GM23338 (cell line): ENCODE measurements at regions not wholly inside any gene's neighbourhood (a gene's known extent, or its start where the extent isn't known, plus 50 kb on each side); places are given as distances from the start of the nearest gene placed in this dataset.

Experiments used
- CREB1 ChIP-seq: fragments of 250-450 bp; sonication (Bioruptor Pico); IDR thresholded peaks from 2 replicates; pipeline ENCODE4 v1.5.0; 2020; ENCODE audit warnings: low read depth, mild to moderate bottlenecking, moderate library complexity
- CTCF ChIP-seq, 2 experiments: fragments of 200-600 bp in 1 of 2; sonication (generic) in 1 of 2; conservative IDR thresholded peaks; 2 replicates each; pipeline versions ENCODE4 v1.5.1 to v1.6.1; 2016 to 2017; ENCODE audit warnings: antibody characterized with exemption in 2 of 2, low read depth in 2 of 2, mild to moderate bottlenecking in 2 of 2, moderate library complexity in 1 of 2
- EZH2 ChIP-seq: fragments of 200-600 bp; sonication (generic); IDR thresholded peaks from one replicate; pipeline ENCODE4 v1.8.0; 2017; ENCODE audit warnings: antibody characterized with exemption, mild to moderate bottlenecking, low read depth; ENCODE audit not compliant: unreplicated experiment
- EZH2phosphoT487 ChIP-seq: fragments of 200-600 bp; sonication (generic); IDR thresholded peaks from one replicate; pipeline ENCODE4 v1.8.1; 2018; ENCODE audit warnings: antibody characterized with exemption; ENCODE audit not compliant: unreplicated experiment
- JUNB ChIP-seq: IDR thresholded peaks from one replicate; pipeline ENCODE4 v1.6.1; 2016; ENCODE audit warnings: antibody characterized with exemption; ENCODE audit not compliant: unreplicated experiment
- NANOG ChIP-seq: IDR thresholded peaks from 2 replicates; pipeline ENCODE4 v1.6.1; 2016; ENCODE audit warnings: antibody characterized with exemption, borderline replicate concordance
- POLR2AphosphoS5 ChIP-seq: IDR thresholded peaks from 2 replicates; pipeline ENCODE4 v1.6.1; 2016; ENCODE audit warnings: antibody characterized with exemption, low read depth
- REST ChIP-seq: IDR thresholded peaks from one replicate; pipeline ENCODE4 v1.6.1; 2018; ENCODE audit warnings: antibody characterized with exemption; ENCODE audit not compliant: unreplicated experiment
- ZNF331 ChIP-seq: fragments of 250-450 bp; sonication (Bioruptor Pico); IDR thresholded peaks from 2 replicates; pipeline ENCODE4 v1.5.0; 2020; ENCODE audit warnings: low read depth, mild to moderate bottlenecking, moderate library complexity
- ZNF462 ChIP-seq: fragments of 250-450 bp; sonication (Bioruptor Pico); IDR thresholded peaks from 2 replicates; pipeline ENCODE4 v1.5.0; 2020; ENCODE audit warnings: mild to moderate bottlenecking, moderate library complexity
- TF ChIP-seq, protein P1 (sequence below): IDR thresholded peaks from 2 replicates; pipeline ENCODE4 v1.6.1; 2016; ENCODE audit warnings: antibody characterized with exemption

GRCh38 chr15:46232471-46232870 is 597.6 kb downstream of the SQOR start (continued):
- TF ChIP-seq ZNF462 (CRISPR knock-in tag) (no peak), NANOG (no peak), ZNF331 (CRISPR knock-in tag) (no peak), JUNB (no peak), POLR2AphosphoS5 (no peak), EZH2phosphoT487 (no peak), EZH2 (no peak), CTCF (conservative IDR thresholded peaks at IDR 0.05; ENCODE audit: low read depth in 2 of 2) (no peak), REST (no peak), CREB1 (CRISPR knock-in tag) (no peak)
- TF ChIP-seq, protein P1, sequence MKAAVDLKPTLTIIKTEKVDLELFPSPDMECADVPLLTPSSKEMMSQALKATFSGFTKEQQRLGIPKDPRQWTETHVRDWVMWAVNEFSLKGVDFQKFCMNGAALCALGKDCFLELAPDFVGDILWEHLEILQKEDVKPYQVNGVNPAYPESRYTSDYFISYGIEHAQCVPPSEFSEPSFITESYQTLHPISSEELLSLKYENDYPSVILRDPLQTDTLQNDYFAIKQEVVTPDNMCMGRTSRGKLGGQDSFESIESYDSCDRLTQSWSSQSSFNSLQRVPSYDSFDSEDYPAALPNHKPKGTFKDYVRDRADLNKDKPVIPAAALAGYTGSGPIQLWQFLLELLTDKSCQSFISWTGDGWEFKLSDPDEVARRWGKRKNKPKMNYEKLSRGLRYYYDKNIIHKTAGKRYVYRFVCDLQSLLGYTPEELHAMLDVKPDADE = no peak
